Endothelial cell of umbilical vein (primary cell): ENCODE measurements at regions not wholly inside any gene's neighbourhood (a gene's known extent, or its start where the extent isn't known, plus 50 kb on each side); places are given as distances from the start of the nearest gene placed in this dataset.

Experiments used
- BruUV-seq: library from RNA; stranded (reverse); fragments of 400-500 nt; replicated peaks from 2 replicates; lab custom pipeline; 2021; lab: Mats Ljungman, UMichigan
- CTCF ChIA-PET: fragments of 300-600, 350-600 bp; sonication (Branson Sonifier 250); formaldehyde crosslinking; loops from one replicate; lab custom pipeline; 2021; ENCODE audit warnings: antibody characterized with exemption, inconsistent platforms; lab: Charles Lee
- POLR2A ChIA-PET: fragments of 300-600, 350-600 bp; sonication (Branson Sonifier 250); formaldehyde crosslinking; loops from one replicate; lab custom pipeline; 2021; ENCODE audit warnings: antibody characterized with exemption, inconsistent platforms; lab: Charles Lee
- DNase-seq: peaks from one replicate; pipeline ENCODE4 v3.0.0-alpha.2; 2011; ENCODE audit warnings: low read depth, low spot score
- FAIRE-seq: peaks from 2 replicates; lab custom pipeline; 2011; peaks lifted over from hg19 to GRCh38; lab: Jason Lieb, UNC
- H2AFZ ChIP-seq: 2 replicates; pipeline ENCODE4 v1.6.0; 2012; ENCODE audit warnings: low read depth, low read length, control low read depth, inconsistent platforms
- H3K27ac ChIP-seq: 2 replicates; pipeline ENCODE4 v1.5.1; 2011; ENCODE audit warnings: low read depth, mild to moderate bottlenecking, control low read depth, low read length, moderate library complexity; ENCODE audit not compliant: insufficient read depth
- H3K27me3 ChIP-seq, 2 experiments: 2 replicates each; pipeline versions ENCODE4 v1.6.0 to v1.6.1; 2011; ENCODE audit warnings: low read length in 2 of 2, mixed read lengths in 1 of 2; ENCODE audit not compliant: control insufficient read depth in 2 of 2, insufficient read depth in 2 of 2
- H3K36me3 ChIP-seq, 2 experiments: 2 replicates in 1 of 2; 3 replicates in 1 of 2; pipeline ENCODE4 v1.5.1; 2011; ENCODE audit warnings: low read length in 2 of 2, mild to moderate bottlenecking in 1 of 2, moderate library complexity in 1 of 2; ENCODE audit not compliant: control insufficient read depth in 2 of 2, insufficient read depth in 2 of 2; ENCODE audit errors: extremely low read depth in 1 of 2
- H3K4me1 ChIP-seq: 3 replicates; pipeline ENCODE4 v1.5.1; 2011; ENCODE audit warnings: mild to moderate bottlenecking, low read length; ENCODE audit not compliant: control insufficient read depth, insufficient read depth; ENCODE audit errors: extremely low read depth
- H3K4me2 ChIP-seq: 2 replicates; pipeline ENCODE4 v1.6.1; 2011; ENCODE audit warnings: low read length, control low read depth, mixed read lengths; ENCODE audit not compliant: insufficient read depth
- H3K4me3 ChIP-seq, 3 experiments: fragments of 200-600 bp in 1 of 3; sonication (generic), shearing (Covaris generic) in 1 of 3; replicated peaks in 1 of 3; 2 replicates each; pipeline ENCODE4 v1.5.1; 2011 to 2016; ENCODE audit warnings: control low read depth in 3 of 3, low read length in 3 of 3, mild to moderate bottlenecking in 2 of 3, inconsistent platforms in 1 of 3, low read depth in 1 of 3, moderate library complexity in 1 of 3; ENCODE audit not compliant: insufficient read depth in 1 of 3
- H3K79me2 ChIP-seq: 2 replicates; pipeline ENCODE4 v1.6.0; 2012; ENCODE audit warnings: low read length, inconsistent platforms; ENCODE audit not compliant: control insufficient read depth, insufficient read depth
- H3K9ac ChIP-seq: replicated peaks from 2 replicates; pipeline ENCODE3; 2011; ENCODE audit warnings: low read length, control low read depth; ENCODE audit not compliant: insufficient read depth; ENCODE audit errors: extremely low read depth
- H3K9me1 ChIP-seq: replicated peaks from 3 replicates; pipeline ENCODE4 v1.6.0; 2011; ENCODE audit warnings: mild to moderate bottlenecking, low read length; ENCODE audit not compliant: control insufficient read depth, insufficient read depth; ENCODE audit errors: extremely low read depth
- H3K9me3 ChIP-seq: replicated peaks from 2 replicates; pipeline ENCODE4 v1.5.1; 2012; ENCODE audit warnings: low read length, inconsistent platforms; ENCODE audit not compliant: control insufficient read depth, insufficient read depth
- H4K20me1 ChIP-seq: replicated peaks from 2 replicates; pipeline ENCODE3; 2011; ENCODE audit warnings: mild to moderate bottlenecking, low read length; ENCODE audit not compliant: control insufficient read depth, insufficient read depth; ENCODE audit errors: extremely low read depth
- GATA2 ChIP-seq: IDR thresholded peaks from 2 replicates; pipeline ENCODE4 v1.7.0; 2011; ENCODE audit warnings: low read depth, mild to moderate bottlenecking, moderate library complexity, mixed read lengths, low read length; ENCODE audit not compliant: insufficient read length, insufficient read depth
- JUN ChIP-seq: IDR thresholded peaks from 2 replicates; pipeline ENCODE4 v1.6.1; 2011; ENCODE audit warnings: borderline replicate concordance, low read depth; ENCODE audit not compliant: insufficient read length, insufficient read depth
- POLR2A ChIP-seq: IDR thresholded peaks from 2 replicates; pipeline ENCODE4 v1.6.1; 2012; ENCODE audit warnings: low read depth, mild to moderate bottlenecking, control low read depth, low read length
- dilution Hi-C: fragments of 300-500 bp; cut with MboI; formaldehyde crosslinking; loops from one replicate; pipeline ENCODE4 v1.15.0; 2019; ENCODE audit warnings: low sequenced_read_pairs; ENCODE audit not compliant: extremely low pct_ligation_motif_present
- intact Hi-C: fragments of 100-400 bp; cut with micrococcal nuclease; formaldehyde crosslinking; loops from one replicate; pipeline ENCODE4 v1.10.0; 2022

GRCh38 chr12:41903014-41903708, 241.5 kb downstream of the GXYLT1 start:
- no peaks in the 10 kb centered on the region for H3K9me3 ChIP-seq
- no TSS peak for BruUV-seq
- dilution Hi-C loops (no loop called here), intact Hi-C loops (no loop called here)
- no peaks in the 10 kb centered on the region for H4K20me1 ChIP-seq
- no peak overlapping the region for H3K4me2 ChIP-seq
- no peaks in the 10 kb centered on the region for H3K79me2 ChIP-seq
- ChIA-PET POLR2A (no interaction called here), CTCF (no interaction called here)
- no peak overlapping the region for H3K9ac ChIP-seq
- peaks cover 7% of the 10 kb centered on the region for H3K4me1 ChIP-seq
- no peaks in the 10 kb centered on the region for H3K36me3 ChIP-seq
- peak; percentile 13 for DNase-seq
- no peak overlapping the region for H2AFZ ChIP-seq
- no peak overlapping the region for H3K27ac ChIP-seq
- no peak for TF ChIP-seq POLR2A
- H3K27me3 ChIP-seq = no peaks in the 10 kb centered on the region
- H3K9me1 ChIP-seq = no peaks in the 10 kb centered on the region
- no peak overlapping the region for H3K4me3 ChIP-seq
- peak; percentile 35 for FAIRE-seq

- peaks cover 7% of the 10 kb centered on the region for H3K4me1 ChIP-seq
- no peak for FAIRE-seq
- BruUV-seq = no TSS peak
These were observed 245.1 kb downstream of the GXYLT1 start for GRCh38 chr12:41899577-41899976.

More at GRCh38 chr12:41899577-41899976, 245.1 kb downstream of the GXYLT1 start:
- H3K27me3 ChIP-seq = no peaks in the 10 kb centered on the region
- no peaks in the 10 kb centered on the region for H3K9me1 ChIP-seq
- DNase-seq = no peak
- H3K36me3 ChIP-seq = no peaks in the 10 kb centered on the region
- no peak overlapping the region for H3K27ac ChIP-seq
- no peak overlapping the region for H2AFZ ChIP-seq
- TF ChIP-seq JUN = no peak
- no peak for TF ChIP-seq GATA2
- no peak overlapping the region for H3K4me2 ChIP-seq
- dilution Hi-C loops = no loop called here
- no peaks in the 10 kb centered on the region for H3K9me3 ChIP-seq
- no peaks in the 10 kb centered on the region for H4K20me1 ChIP-seq
- intact Hi-C loops = no loop called here
- POLR2A ChIA-PET = no interaction called here
- CTCF ChIA-PET = no interaction called here
- no peak overlapping the region for H3K4me3 ChIP-seq
- no peaks in the 10 kb centered on the region for H3K79me2 ChIP-seq
- H3K9ac ChIP-seq = no peak overlapping the region
